HG03095 (cell line): ENCODE measurements at regions not wholly inside any gene's neighbourhood (a gene's known extent, or its start where the extent isn't known, plus 50 kb on each side); places are given as distances from the start of the nearest gene placed in this dataset.

Source experiments
- ATAC-seq: cut with Tn5 transposase; IDR thresholded peaks from one replicate; pipeline ENCODE4 v1.9.1; 2021; ENCODE audit warnings: moderate library complexity; ENCODE audit not compliant: unreplicated experiment

DNA sequence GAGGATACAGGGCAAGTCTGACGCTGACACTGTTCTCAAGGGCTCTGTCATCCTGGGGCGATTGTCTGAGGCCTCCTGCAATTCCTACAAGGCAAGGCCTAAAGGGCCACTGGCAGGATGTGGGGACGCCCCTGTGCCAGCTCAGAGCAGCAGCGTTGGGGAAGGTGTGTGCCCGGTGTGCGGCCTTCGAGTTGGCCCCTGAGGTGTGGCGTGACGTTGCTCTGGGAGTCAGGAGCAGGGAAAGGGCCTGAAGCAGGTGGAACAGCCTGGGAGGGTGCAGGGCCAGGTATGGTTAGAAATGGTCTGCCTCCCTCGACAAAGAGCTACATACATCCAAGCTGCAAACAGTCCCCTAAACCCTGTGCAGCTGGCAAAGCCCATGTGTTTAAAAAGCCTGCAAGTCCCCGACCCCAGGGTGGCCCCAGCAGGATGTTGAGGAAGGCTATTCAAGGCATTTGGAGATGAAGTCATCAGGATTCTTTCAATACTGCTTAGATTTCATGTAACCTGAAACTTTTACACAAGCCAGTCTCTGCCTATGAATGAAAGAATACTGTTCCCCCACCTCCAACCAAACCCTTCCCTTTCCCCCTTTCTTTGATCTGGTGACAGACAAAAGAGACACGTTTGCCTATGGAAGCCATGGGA is 142.5 kb upstream of the TNS3 start:
- ATAC-seq = no peak

DNA sequence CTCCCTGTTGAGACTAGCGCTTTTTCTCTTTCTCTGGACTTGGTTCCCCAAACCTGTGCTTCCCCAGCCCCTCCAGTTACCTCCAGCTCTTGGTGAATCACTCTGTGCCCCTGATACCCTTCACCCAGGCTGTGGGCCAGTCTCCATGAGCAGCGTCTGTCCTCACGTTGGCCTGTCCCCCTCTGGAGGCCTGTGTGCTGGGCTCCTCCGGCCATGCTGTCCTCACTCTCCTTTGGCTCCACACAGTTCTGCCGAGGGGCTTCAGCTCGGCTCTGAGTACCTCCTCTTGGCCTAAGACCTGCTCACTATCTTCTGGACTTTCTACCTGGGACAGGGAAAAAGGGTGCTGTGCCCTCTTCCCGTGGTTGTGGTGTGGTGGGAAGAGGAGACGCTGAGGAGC is 140.2 kb upstream of the TNS3 start:
- ATAC-seq = no peak

DNA sequence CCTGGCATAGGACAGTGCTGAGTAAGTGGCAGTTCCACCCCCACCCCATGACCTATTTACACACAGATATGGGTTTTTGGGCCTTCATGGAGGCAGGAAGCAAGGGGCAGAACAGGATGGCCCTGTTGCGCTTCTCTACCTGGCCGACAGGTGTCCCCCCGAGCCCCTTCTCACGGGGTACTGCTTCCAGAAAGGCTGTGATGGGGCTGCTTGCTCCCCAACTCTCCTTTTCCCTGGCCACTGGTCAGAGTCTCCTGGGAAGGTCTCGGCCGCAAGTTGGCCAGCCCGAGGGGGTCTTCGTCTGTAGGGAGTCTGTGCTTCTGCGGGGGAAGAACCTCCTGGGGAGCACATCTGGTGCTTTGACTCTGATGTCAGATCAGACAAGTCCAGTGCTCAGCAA is 139.8 kb upstream of the TNS3 start:
- ATAC-seq = no peak

DNA sequence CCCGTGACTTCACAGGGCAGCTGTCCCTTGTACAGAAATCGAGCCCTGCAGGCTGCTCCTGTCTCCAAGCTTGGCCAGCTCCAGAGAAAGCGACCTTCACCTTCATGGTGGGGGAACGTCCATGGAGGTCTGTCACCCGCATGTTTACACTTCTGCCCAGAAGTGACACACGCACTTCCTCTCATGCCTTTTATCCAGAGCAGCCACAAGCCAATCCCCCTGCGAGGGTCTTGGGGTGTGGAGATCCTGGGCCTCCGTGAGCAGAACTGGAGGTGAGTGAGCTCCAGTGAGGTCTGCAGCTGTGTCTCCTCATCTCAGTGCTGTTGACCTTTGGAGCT is 139.0 kb upstream of the TNS3 start:
- no peak for ATAC-seq

DNA sequence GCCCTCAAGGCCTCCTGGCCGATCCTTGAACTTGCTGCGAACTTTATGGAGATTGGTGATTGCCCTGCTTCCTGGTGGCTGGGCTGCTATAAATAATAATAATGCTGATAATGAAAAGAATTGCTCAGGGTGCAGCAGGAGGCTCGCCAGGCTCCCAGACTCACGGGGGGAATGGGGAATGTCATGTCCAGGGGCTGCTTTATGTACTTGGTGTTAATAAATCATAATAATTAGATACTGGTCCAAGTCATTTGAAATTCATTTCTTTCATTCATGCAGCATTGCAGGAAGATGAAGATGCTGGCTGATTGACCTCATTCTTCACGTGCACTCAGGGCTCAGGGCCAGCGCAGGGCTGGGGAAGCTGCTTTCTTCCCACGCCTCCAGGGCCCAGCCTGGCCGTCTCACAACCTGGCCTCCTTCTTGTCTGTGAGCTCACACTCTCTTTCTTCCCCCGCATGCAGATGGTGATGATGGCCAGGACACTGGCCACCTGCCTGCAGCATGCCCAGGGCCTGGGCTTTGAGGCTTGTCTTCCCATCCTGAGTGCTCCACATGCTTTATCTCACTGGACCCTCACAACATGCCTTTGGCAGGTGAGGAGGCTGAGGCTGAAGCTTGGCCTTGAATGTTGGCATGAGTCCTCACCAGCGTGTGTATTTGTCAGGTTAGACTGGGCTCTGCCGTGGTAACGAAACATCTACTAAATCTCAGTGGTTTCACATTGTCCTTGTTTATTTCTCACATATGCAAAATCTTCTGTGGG is 138.4 kb upstream of the TNS3 start:
- ATAC-seq = no peak

DNA sequence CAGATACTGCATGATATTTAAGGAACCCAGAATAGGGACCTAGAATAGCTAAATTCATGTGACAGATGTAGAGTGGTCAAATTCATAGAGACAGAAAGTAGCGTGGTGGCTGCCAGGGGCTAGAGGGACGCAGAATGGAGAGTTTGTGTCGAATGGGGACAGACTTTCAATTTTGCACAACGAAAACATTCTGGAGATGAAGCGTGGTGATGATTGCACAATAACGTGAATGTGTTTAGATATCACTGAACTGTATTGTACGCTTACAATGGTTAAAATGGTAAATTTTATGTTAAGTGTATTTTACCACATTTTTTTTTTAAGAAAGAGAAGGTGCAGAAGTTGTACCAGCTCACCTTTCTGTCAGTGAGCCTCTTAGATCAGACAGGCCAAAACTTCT is 137.8 kb upstream of the TNS3 start:
- ATAC-seq = no peak

DNA sequence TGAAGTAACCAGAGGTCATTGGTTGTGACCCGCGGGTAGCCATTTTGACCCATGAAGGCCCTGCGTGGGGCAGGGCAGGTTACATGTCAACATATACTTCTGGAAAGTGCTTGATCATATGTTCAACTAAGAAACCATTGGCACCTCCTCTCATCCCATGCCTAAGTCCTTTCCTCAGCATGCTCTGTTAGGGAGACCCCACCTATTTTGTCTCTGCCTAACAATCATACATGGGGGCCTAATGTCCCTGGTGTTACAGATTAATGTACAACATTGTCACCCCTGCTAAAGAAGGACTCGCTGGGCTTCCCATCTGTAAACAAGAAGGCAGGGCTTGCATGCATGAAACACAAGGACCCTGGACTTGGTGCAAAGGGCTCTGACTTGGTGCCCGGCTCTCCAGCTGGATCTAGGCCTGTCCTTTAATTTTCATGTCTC is 133.7 kb upstream of the TNS3 start:
- ATAC-seq = peak; percentile 17

DNA sequence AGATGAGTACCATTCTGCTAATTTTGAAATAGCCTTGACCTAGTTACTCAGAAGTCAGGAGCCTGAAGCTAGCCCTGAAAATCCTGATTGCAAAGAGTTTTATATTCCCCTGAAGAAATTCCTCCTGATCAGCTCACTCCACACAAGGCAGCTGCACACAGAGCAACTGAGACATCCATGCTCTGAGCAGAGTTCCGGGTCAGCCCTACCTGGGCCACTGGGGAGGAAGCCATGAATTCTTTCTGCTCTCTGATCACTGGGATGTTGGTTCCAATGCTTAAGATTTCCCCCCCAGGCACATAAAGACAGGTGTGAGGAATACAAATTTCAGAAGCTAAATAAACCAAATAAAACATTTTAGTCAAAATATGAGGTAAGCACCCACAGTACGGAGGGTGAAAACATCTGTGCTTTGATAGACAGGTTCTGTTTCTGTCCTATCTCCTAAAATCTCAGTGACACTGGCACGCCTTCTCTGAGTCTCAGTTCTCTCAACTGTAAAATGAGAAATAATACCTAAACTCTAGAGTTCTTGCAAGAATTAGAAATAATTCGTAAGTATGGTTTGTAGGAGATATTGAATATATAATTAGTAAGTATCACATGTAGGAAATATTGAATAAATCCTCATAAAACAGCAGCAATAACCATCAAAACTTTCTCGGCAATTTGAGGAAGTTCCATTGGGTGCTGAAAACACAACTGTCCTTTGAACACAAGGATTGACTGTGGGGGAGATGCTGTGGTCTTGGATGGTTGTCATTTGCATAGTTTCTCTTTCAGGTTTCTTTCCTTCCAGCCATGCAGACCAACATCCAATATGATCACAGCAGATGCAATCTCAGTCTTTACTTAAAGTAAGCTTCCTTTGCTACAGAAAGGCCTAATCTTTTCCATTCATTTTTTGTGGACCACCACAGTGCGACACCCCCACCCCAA is 133.0 kb upstream of the TNS3 start:
- ATAC-seq = peak; percentile 97

DNA sequence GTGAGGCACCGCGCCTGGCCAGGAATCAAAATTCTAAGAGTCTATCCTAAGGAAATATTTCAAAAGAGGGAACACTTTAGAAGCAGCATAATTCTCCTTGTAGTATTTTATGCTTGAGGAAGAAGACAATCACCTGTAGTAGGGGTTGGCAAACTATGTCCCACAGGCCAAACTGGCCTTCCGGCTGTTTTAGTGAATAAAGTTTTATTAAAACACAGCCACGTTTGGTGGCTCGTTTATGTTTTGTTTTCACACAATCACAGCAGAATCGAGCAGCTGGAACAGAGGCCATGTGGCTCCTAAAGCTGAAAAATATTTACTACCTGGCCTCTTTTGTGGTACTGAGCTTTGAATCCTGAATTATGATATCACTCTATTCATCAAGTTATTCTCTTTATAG is 131.7 kb upstream of the TNS3 start:
- ATAC-seq = no peak

DNA sequence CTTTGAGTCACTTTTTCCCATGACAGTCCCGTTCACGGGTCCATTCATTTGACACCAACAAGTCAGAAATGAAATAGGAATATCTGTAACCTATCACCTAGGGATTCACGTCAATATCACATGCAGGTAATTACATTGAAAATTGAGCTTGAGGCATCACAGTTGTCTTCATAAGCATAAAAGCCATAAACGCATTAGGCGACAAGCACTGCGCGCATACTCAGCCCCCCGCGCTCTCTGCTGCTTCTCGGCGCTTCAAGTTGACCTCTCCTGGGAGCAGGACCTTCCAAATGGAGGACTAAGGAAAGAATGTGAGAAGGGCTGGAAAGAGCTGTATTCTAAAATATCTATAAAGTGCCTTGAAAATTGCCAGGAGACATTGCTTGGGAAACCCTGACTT is 130.5 kb upstream of the TNS3 start:
- ATAC-seq = no peak

DNA sequence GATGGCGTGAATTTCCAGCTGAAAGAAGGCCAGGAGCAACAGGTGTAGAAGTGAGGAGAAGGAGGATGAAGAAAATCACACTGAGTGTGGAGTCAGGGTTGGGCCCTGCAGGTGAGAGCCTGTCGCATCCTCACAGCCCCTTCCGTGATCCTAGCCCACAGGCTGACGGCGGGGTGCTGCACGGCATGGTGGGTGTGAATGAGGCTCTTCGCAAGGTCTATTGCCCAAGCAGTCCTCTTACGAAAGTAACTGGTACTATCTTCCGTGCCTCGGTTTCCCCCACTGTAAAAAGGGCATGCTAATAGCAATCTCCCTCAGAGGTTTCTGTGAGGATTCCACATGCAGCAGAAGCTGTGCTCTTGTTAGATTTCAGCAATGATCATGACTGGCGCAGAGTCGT is 129.9 kb upstream of the TNS3 start:
- no peak for ATAC-seq

DNA sequence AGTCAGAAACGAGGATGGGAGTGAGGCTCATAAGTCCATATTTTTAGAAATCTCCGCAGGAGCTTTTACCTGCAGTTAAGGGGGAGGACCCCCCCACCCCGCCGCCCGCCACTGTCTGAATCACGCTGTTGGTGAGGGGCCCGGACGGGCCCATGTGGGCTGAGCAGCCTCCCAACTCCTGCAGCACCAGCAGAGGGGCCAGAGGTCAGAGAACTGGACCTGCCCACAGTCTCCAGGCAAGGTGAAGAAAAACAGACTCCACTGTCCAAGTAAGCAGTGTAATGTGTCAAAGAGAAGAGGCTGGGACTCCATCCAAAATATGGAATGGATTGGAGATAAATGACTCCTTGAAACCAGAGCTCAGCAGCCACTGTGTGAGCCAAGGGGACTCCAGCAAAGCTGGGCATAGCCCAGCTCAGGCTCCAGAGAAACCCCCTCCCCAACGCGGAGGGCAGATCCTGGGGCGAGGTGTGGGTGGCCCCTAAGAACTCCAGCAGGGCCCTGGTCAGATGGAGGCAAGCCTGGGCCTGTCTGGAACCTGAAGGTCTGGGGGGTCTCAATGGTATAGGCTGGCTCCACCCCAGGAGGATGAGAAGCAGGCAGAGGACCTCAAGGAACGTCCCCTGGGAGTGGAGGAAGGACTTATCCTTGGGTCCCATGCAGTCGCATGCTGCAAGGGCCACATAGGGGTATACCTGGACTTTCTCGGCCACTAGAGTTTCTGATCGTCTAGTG is 128.5 kb upstream of the TNS3 start:
- ATAC-seq = no peak

DNA sequence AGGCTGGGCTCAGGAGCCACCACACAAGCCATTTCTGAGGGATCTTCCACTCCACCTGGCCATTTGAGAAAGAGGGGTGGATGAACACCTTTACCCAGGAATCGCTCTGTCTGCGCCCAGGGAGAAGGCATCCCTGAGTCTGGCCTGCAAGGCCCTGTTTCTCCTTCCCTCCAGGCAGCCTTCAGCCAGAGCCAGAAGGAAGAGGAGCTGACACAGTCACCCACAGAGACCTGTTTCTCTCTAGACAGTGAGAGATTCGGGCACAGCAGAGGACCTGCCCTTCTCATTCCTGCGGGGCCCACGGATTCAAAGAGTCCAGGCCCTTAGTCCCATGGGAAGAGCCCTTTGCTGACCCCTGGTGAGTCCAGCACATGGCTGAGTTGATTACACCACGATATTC is 127.5 kb upstream of the TNS3 start:
- no peak for ATAC-seq

DNA sequence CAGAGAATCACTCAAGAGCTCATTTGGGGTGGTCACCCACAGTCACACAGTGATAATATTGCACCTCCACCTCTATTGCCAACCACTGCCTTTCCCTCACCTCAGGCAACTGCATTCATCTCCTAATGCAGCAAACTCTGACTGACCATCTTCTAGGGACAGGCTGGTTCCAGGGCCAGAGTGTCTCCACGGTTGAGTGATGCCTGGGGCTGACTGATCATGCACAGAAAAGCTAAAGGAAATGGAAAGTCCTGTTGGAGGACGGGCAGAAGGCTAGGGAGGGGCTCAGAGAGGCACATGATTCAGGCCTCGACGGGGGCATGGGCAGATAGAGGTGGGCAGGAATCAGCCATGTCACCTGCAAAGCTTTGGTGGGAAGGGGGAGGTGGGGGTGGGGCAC is 127.1 kb upstream of the TNS3 start:
- no peak for ATAC-seq

DNA sequence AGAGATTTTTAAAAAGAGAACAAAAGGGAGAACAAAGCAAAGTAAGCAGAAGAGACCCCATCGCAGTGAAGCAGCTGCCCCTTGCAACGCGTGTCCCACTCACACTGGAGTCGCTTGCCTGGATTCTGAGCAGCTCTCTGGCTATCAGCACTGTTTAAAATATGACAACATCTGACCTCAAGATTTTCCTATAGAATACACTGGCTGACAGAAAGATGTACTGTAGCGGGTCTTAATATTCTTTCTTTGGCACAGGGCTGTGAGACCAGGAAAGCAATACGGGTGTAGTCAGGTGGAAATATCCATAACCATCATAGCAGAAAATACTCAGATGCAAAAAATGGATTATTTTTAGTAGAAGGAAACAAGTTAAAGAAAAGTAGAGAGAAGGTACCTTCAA is 125.7 kb upstream of the TNS3 start:
- ATAC-seq = no peak

DNA sequence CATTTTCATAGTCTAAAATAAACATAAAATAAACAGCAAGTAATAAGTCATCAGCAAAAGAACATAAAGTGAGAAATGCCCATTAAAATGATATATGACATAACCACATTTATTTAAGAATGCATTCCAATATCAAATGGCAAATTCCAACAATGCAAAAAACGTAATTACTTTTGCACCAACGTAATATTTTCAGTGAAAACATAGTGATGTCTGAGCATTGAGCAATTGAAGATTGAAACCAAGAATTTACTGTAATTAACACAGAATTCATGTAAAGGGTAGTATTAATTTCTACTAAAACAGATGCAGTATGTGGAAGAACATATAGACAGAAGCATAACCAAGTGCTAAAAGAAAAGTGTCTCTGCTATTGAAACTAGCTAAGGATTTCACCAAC is 123.0 kb upstream of the TNS3 start:
- no peak for ATAC-seq

DNA sequence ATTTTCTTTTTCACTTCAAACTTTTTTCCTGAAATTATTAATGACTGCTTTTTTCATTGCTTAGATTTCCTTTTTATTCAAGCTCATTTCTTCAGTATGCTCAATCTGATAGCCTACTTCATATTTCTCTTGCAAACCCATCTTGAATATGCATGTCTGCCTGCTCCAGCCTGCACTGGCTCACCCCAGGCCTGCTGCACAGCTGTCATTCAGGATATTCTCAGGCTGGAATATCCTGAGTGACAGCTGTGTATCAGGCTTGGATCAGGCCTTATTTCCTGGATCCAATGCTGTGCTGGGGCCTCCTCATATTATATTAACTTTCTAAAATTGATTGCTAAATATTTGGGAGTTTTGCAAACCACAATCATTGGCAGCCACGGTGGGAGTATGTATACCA is 120.2 kb upstream of the TNS3 start:
- ATAC-seq = no peak

DNA sequence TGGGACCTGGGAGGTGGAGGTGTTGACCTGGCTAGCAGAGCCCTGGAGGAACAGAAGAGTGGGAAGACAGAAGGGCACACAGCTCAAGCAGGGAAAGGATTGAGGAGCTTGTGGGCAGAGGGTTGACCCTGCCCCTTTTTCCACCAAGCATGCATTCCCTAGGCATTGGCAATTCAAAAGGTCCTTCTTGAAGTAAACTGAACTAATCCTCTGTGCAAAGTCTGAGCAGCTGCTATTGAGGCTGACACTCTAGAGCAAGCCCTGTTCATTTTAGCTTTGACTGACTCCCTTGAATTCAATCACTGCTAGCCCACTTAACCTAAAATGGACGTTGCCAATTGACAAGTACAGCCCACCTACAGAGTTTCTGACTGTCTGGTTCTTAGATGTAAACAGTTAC is 116.5 kb upstream of the TNS3 start:
- no peak for ATAC-seq

DNA sequence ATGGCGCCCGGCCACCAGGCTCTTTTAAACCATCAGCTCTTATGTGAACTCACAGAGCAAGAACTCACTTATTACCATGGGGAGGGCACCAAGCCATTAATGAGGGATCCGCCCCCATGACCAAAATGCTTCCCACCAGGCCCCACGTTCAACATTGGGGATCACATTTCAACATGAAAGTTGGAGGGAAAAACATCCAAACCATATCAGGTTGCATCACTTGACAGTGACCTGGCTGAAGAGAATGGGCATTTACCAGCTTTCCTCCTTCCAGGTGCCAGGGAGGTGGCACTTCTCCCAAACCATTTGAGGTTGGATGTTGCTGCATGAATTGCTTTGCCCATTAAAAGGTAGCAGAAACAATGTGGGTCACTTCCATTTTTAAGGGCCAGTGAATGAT is 115.6 kb upstream of the TNS3 start:
- ATAC-seq = no peak

DNA sequence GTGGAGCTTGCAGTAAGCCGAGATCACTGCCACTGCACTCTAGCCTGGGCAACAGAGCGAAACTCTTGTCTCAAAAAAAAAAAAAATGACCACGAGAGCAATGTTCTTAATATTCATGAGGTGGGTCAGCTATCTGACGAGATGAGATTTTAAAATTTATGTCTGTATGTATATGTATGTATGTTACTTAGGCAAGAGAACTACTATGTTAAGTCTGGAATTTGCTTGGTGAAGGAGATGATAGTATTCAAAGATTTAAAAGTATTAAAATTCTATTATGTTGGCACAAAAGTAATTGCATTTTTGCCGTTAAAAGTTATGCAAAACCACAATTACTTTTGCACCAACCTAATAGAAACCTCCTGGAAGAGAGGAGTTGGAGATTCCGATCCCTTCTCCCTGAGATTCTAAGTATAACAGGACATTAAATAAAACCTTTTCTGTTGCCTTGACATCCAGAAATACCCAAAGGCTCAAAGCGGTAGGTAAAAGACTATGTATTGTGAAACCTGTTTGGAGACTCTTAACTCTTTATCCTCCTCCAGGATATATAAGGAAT is 114.3 kb upstream of the TNS3 start:
- no peak for ATAC-seq

DNA sequence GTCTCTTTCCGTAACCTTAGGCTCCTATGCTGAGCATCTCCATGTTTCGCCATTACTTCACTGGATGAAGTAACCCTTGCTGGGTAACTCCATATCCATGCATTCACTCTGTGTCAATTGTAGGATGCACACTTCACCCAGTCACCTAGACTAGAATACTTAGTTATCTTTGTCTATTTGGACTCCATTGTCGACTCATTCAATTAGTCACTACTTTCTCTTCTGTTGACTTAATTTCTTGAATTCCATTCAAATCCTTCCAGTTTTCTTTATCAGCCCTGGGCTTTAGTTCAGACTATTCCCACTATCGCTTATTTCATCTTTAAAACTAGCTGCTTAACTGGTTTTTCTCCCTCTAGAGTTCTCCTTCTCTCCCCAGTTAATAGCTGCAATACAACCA is 111.3 kb upstream of the TNS3 start:
- no peak for ATAC-seq
